Hematopoietic multipotent progenitor cell treated with erythropoietin and hydrocortisone succinate and interleukin-3 and kit ligand, for 15 days (in vitro differentiated cells): ENCODE measurements at regions not wholly inside any gene's neighbourhood (a gene's known extent, or its start where the extent isn't known, plus 50 kb on each side); places are given as distances from the start of the nearest gene placed in this dataset.
"Not testable (repeated sequence)": the region's sequence is repeated elsewhere in the genome, so short reads cannot be mapped to it uniquely, and the experiment has no call there.

Experiments
- DNase-seq: peaks from one replicate; pipeline ENCODE4 v3.0.0-alpha.2; 2015; ENCODE audit warnings: low spot score

GRCh38 chr9:26667882-26668281 lies 224.7 kb downstream of the CAAP1 start:
- DNase-seq = no peak

GRCh38 chr9:26665666-26666065 lies 226.9 kb downstream of the CAAP1 start:
- DNase-seq = no peak

GRCh38 chr9:26664087-26664773 lies 228.4 kb downstream of the CAAP1 start:
- not testable (repeated sequence) for DNase-seq

GRCh38 chr9:26662476-26662875 lies 230.1 kb downstream of the CAAP1 start:
- DNase-seq = no peak

GRCh38 chr9:26658476-26658875 lies 234.1 kb downstream of the CAAP1 start:
- no peak for DNase-seq

GRCh38 chr9:26657958-26658357 lies 234.6 kb downstream of the CAAP1 start:
- DNase-seq = no peak

GRCh38 chr9:26656003-26656870 lies 236.4 kb downstream of the CAAP1 start:
- DNase-seq = no peak

- no peak for DNase-seq
Measured at GRCh38 chr9:26655166-26655565, 237.4 kb downstream of the CAAP1 start.

- no peak for DNase-seq
Measured at GRCh38 chr9:26650325-26650724, 242.3 kb downstream of the CAAP1 start.

- DNase-seq = no peak
Measured at GRCh38 chr9:26643826-26644225, 248.8 kb downstream of the CAAP1 start.

- DNase-seq = no peak
Measured at GRCh38 chr9:26639761-26640160, 252.8 kb downstream of the CAAP1 start.

- DNase-seq = no peak
Measured at GRCh38 chr9:26637101-26637500, 255.5 kb downstream of the CAAP1 start.

- DNase-seq = not testable (repeated sequence)
Measured at GRCh38 chr9:26613851-26614350, 278.7 kb downstream of the CAAP1 start.

- peak; percentile 2 for DNase-seq
Measured at GRCh38 chr9:26612211-26612610, 280.4 kb downstream of the CAAP1 start.

GRCh38 chr9:26606756-26607155 lies 285.8 kb downstream of the CAAP1 start:
- DNase-seq = no peak

- no peak for DNase-seq
Measured at GRCh38 chr9:26605367-26605766, 287.2 kb downstream of the CAAP1 start.

GRCh38 chr9:26604076-26604662 lies 288.4 kb downstream of the CAAP1 start:
- no peak for DNase-seq

- no peak for DNase-seq
Measured at GRCh38 chr9:26603617-26604016, 289.0 kb downstream of the CAAP1 start.

GRCh38 chr9:26597542-26598149 lies 295.0 kb downstream of the CAAP1 start:
- no peak for DNase-seq

GRCh38 chr9:26579056-26579455 lies 313.5 kb downstream of the CAAP1 start:
- no peak for DNase-seq

- no peak for DNase-seq
Measured at GRCh38 chr9:26574898-26575440, 317.6 kb downstream of the CAAP1 start.

- no peak for DNase-seq
Measured at GRCh38 chr9:26574256-26574655, 318.3 kb downstream of the CAAP1 start.
